ENCODE measurements at regions not wholly inside any gene's neighbourhood (a gene's known extent, or its start where the extent isn't known, plus 50 kb on each side); places are given as distances from the start of the nearest gene placed in this dataset.
A peak's percentile ranks its signal among the peaks of the same experiment; 100 is the strongest.

GRCh38 chr10:78702876-78703275 lies 365.9 kb upstream of the ZMIZ1 start:
- H3K27me3 ChIP-seq (ENCODE audit: insufficient read depth, poor library complexity, severe bottlenecking): no peaks in the 10 kb centered on the region
- no peak overlapping the region for H3K4me3 ChIP-seq (ENCODE audit: severe bottlenecking)
- H3K36me3 ChIP-seq (ENCODE audit: low read depth): no peaks in the 10 kb centered on the region
- no peak for TF ChIP-seq CTCF (IDR thresholded peaks at IDR 0.05; ENCODE audit: poor library complexity, severe bottlenecking)
- ATAC-seq (ENCODE audit: low read depth): no peak
- H3K9me3 ChIP-seq (ENCODE audit: severe bottlenecking): no peaks in the 10 kb centered on the region
- no peak for DNase-seq (ENCODE audit: low spot score)
- H3K27ac ChIP-seq (ENCODE audit: poor library complexity, severe bottlenecking): no peak overlapping the region
- no peaks in the 10 kb centered on the region for H3K4me1 ChIP-seq (ENCODE audit: insufficient read depth, poor library complexity, severe bottlenecking)

- Histone ChIP-seq H3K4me1 (ENCODE audit: insufficient read depth, poor library complexity, severe bottlenecking) (no peaks in the 10 kb centered on the region), H3K4me3 (ENCODE audit: severe bottlenecking) (no peak overlapping the region), H3K27ac (ENCODE audit: poor library complexity, severe bottlenecking) (no peak overlapping the region), H3K36me3 (ENCODE audit: low read depth) (no peaks in the 10 kb centered on the region), H3K27me3 (ENCODE audit: insufficient read depth, poor library complexity, severe bottlenecking) (no peaks in the 10 kb centered on the region), H3K9me3 (ENCODE audit: severe bottlenecking) (no peaks in the 10 kb centered on the region)
- no peak for ATAC-seq (ENCODE audit: low read depth)
- no peak for TF ChIP-seq CTCF (IDR thresholded peaks at IDR 0.05; ENCODE audit: poor library complexity, severe bottlenecking)
- DNase-seq (ENCODE audit: low spot score): no peak
Observed at GRCh38 chr10:78703593-78703992, 365.2 kb upstream of the ZMIZ1 start.

- no peak for TF ChIP-seq CTCF (IDR thresholded peaks at IDR 0.05; ENCODE audit: poor library complexity, severe bottlenecking)
- ATAC-seq (ENCODE audit: low read depth) (0 out of 3 replicates have a peak, but pooled peaks have one; percentile 36), DNase-seq (ENCODE audit: low spot score) (no peak)
- H3K4me1 ChIP-seq (ENCODE audit: insufficient read depth, poor library complexity, severe bottlenecking): no peaks in the 10 kb centered on the region
- H3K4me3 ChIP-seq (ENCODE audit: severe bottlenecking): no peak overlapping the region
- H3K27me3 ChIP-seq (ENCODE audit: insufficient read depth, poor library complexity, severe bottlenecking): no peaks in the 10 kb centered on the region
- no peaks in the 10 kb centered on the region for H3K36me3 ChIP-seq (ENCODE audit: low read depth)
- no peak overlapping the region for H3K27ac ChIP-seq (ENCODE audit: poor library complexity, severe bottlenecking)
- no peaks in the 10 kb centered on the region for H3K9me3 ChIP-seq (ENCODE audit: severe bottlenecking)
Observed at GRCh38 chr10:78706256-78706655, 362.5 kb upstream of the ZMIZ1 start.

- no peak for ATAC-seq (ENCODE audit: low read depth)
- TF ChIP-seq CTCF (IDR thresholded peaks at IDR 0.05; ENCODE audit: poor library complexity, severe bottlenecking): no peak
- no peak overlapping the region for H3K4me3 ChIP-seq (ENCODE audit: severe bottlenecking)
- H3K27ac ChIP-seq (ENCODE audit: poor library complexity, severe bottlenecking): no peak overlapping the region
- no peaks in the 10 kb centered on the region for H3K27me3 ChIP-seq (ENCODE audit: insufficient read depth, poor library complexity, severe bottlenecking)
- no peaks in the 10 kb centered on the region for H3K9me3 ChIP-seq (ENCODE audit: severe bottlenecking)
- no peaks in the 10 kb centered on the region for H3K36me3 ChIP-seq (ENCODE audit: low read depth)
- H3K4me1 ChIP-seq (ENCODE audit: insufficient read depth, poor library complexity, severe bottlenecking): no peaks in the 10 kb centered on the region
- DNase-seq (ENCODE audit: low spot score): no peak
Observed at GRCh38 chr10:78706726-78707540, 361.8 kb upstream of the ZMIZ1 start.

- no peak for ATAC-seq (ENCODE audit: low read depth)
- H3K27ac ChIP-seq (ENCODE audit: poor library complexity, severe bottlenecking): no peak overlapping the region
- no peak for TF ChIP-seq CTCF (IDR thresholded peaks at IDR 0.05; ENCODE audit: poor library complexity, severe bottlenecking)
Observed at GRCh38 chr10:78707745-78708144, 361.0 kb upstream of the ZMIZ1 start.

More at GRCh38 chr10:78707745-78708144, 361.0 kb upstream of the ZMIZ1 start:
- Histone ChIP-seq H3K9me3 (ENCODE audit: severe bottlenecking) (no peaks in the 10 kb centered on the region), H3K4me1 (ENCODE audit: insufficient read depth, poor library complexity, severe bottlenecking) (no peaks in the 10 kb centered on the region), H3K36me3 (ENCODE audit: low read depth) (no peaks in the 10 kb centered on the region), H3K4me3 (ENCODE audit: severe bottlenecking) (no peak overlapping the region), H3K27me3 (ENCODE audit: insufficient read depth, poor library complexity, severe bottlenecking) (no peaks in the 10 kb centered on the region)
- DNase-seq (ENCODE audit: low spot score): no peak
